ENCODE measurements at regions not wholly inside any gene's neighbourhood (a gene's known extent, or its start where the extent isn't known, plus 50 kb on each side); places are given as distances from the start of the nearest gene placed in this dataset.

DNA sequence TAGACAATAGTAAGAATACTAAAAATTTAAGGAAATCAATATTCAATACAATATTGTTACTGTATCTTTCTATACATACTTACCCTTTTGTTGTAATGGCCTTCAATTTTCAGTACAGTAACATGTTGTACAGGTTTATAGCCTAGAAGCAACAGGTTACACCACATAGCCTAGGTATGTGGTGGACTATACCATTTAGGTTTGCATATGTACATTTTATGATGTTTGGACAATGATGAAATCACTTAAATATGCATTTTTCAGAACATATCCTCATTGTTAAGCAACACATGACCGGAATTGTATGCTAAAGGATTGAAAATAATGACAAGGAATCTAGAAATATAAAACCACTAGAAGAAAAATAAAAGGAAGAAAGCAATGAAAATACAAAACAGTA, 611.4 kb downstream of the DACH1 start:
- DNase-seq (ENCODE audit: extremely low spot score): no peak
- POLR2A ChIA-PET: no interaction called here
- CTCF ChIA-PET: no interaction called here
- TF ChIP-seq, protein P1, sequence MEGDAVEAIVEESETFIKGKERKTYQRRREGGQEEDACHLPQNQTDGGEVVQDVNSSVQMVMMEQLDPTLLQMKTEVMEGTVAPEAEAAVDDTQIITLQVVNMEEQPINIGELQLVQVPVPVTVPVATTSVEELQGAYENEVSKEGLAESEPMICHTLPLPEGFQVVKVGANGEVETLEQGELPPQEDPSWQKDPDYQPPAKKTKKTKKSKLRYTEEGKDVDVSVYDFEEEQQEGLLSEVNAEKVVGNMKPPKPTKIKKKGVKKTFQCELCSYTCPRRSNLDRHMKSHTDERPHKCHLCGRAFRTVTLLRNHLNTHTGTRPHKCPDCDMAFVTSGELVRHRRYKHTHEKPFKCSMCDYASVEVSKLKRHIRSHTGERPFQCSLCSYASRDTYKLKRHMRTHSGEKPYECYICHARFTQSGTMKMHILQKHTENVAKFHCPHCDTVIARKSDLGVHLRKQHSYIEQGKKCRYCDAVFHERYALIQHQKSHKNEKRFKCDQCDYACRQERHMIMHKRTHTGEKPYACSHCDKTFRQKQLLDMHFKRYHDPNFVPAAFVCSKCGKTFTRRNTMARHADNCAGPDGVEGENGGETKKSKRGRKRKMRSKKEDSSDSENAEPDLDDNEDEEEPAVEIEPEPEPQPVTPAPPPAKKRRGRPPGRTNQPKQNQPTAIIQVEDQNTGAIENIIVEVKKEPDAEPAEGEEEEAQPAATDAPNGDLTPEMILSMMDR (IDR thresholded peaks at IDR 0.05; ENCODE audit: control extremely low read depth, extremely low read depth, low read depth, missing control alignments): no peak

DNA sequence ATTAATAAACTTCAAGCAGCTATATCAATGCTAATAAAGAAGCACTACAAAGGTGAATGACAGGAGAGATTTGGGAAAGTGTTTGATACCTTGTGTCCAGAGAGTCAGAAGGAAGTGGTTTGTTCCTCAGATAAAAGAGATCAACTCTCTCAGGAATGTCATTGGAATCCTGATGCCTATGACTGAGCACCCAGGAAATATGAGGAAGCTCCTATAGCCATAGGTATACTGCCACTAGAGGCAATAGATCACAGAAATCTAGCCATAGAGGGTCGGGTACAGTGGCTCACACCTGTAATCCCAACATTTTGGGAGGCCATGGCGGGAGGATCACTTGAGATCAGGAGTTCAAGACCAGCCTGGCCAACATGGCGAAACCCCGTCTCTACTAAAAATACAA, 612.6 kb downstream of the DACH1 start:
- ChIA-PET POLR2A (no interaction called here), CTCF (interaction anchor here (0.7 to 1.5 kb wide), 5 partner anchors 9 to 700 kb away, joined by 3 to 4 read pairs (median 3); no protein-coding TSS in a partner anchor)
- DNase-seq (ENCODE audit: extremely low spot score): no peak
- TF ChIP-seq, protein P1 (IDR thresholded peaks at IDR 0.05; ENCODE audit: control extremely low read depth, extremely low read depth, low read depth, missing control alignments): no peak

DNA sequence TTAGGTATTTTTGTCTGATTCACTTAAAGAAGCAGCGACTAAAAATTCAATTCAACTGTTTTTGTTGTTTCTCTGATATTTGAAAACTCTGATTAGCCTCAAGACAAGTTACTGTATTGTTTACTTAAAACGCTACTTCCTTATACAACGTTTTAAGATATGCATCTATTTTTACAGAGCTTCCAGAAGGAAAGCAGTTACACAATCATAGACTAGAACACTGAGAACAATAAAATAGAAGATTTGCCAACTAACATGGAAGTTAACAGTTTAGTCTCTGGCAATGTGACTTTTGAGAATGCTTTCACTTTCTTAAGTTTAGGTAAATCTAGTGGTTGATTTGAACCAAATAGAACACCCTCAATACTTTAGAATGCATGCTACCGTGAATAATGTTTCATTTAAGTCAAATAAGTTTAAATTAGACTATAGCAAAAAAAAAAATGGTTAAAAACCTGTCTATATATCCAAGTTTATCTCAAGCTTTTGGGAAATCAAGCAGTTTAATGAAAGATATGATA, 614.8 kb downstream of the DACH1 start:
- POLR2A ChIA-PET: interaction anchor here (0.6 kb wide), 1 partner anchor 1166 kb away, joined by 4 read pairs; no protein-coding TSS in a partner anchor
- CTCF ChIA-PET: interaction anchor here (1.2 kb wide), 1 partner anchor 12 kb away, joined by 4 read pairs; no protein-coding TSS in a partner anchor
- no peak for DNase-seq (ENCODE audit: extremely low spot score)
- TF ChIP-seq, protein P1 (IDR thresholded peaks at IDR 0.05; ENCODE audit: control extremely low read depth, extremely low read depth, low read depth, missing control alignments): no peak

DNA sequence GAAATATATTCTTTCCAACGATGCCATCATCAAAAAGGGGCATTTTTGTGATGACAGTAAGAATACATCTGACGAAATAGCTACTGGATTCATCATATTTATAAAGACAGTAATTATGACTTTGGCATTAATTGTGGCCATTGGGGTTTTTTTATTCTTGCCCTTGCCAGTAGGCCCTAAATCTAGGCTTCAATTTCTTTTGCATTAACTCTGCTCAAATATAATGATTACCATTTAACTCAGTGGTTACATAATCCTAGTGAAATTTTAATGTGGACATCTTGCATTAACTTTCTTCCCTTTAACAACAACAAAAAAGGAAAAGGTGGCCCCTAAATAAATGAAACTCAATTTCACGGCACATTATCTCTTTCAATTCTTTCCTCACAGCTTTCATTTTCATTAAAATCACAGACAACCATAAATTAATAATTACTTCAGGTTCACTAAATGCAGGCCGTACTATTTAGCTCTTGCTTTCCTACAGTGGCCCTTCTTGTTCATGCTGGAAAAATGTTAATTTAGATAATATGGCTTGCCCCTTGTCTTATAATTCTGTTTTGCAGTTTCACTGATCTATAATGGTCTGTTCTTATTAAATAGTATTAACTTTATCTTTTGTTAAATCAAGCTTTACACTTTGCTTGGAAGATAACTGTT, 615.6 kb downstream of the DACH1 start:
- DNase-seq (ENCODE audit: extremely low spot score): no peak
- TF ChIP-seq, protein P1 (IDR thresholded peaks at IDR 0.05; ENCODE audit: control extremely low read depth, extremely low read depth, low read depth, missing control alignments): no peak
- ChIA-PET CTCF (interaction anchor here (1.2 kb wide), 2 partner anchors 10 to 11 kb away, joined by 3 to 4 read pairs; no protein-coding TSS in a partner anchor), POLR2A (no interaction called here)

DNA sequence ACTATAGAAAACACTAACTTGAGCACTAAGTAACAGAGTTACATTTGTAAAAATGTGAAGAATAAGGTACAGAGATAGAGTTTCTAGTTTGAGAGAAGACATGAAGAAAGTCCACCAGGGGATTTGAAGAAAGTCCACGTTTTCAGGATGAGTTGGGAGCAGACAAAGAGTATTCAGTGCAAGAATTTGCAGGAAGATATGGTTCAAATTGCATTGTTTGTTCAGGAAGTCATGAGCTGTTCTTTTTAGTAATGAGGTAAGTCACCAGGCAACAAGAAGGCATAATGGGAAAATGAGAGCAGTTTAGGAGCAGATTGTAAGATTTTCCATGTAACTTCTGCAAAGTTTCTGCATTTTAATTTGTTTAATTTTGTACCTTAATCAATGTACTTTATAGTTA, 618.0 kb downstream of the DACH1 start:
- CTCF ChIA-PET: no interaction called here
- DNase-seq (ENCODE audit: extremely low spot score): no peak
- TF ChIP-seq, protein P1 (IDR thresholded peaks at IDR 0.05; ENCODE audit: control extremely low read depth, extremely low read depth, low read depth, missing control alignments): no peak
- POLR2A ChIA-PET: no interaction called here

DNA sequence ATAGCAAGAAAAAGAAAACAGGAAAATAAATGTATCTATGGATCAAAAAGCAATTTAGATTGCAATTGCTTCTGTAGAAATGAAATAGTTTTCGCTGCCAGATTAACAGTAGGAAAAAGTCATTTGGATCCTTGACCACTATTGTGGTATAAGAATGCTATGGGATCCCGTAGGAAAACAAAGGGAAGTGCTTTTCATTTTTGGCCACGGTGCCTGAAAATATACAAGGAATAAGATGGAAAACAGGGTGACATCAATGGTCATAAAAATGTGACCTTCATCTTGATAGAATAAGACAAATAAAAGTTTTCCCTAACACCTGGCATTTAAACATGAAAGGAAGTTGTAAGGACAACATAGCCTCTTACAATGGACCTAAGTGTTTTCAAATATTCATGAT, 622.8 kb downstream of the DACH1 start:
- TF ChIP-seq, protein P1 (IDR thresholded peaks at IDR 0.05; ENCODE audit: control extremely low read depth, extremely low read depth, low read depth, missing control alignments): no peak
- DNase-seq (ENCODE audit: extremely low spot score): no peak
- ChIA-PET POLR2A (no interaction called here), CTCF (interaction anchor here (1.1 kb wide), 1 partner anchor 10 kb away, joined by 3 read pairs; no protein-coding TSS in a partner anchor)

All from GM10248 (cell line).